Left cardiac atrium (tissue), 4 donors: ENCODE measurements at regions not wholly inside any gene's neighbourhood (a gene's known extent, or its start where the extent isn't known, plus 50 kb on each side); places are given as distances from the start of the nearest gene placed in this dataset.

Experiments used
- ATAC-seq, 2 donors: fragments of 200-7000 bp; cut with Tn5 transposase; one replicate each; pipeline ENCODE4 v1.9.1; 2020; ENCODE audit warnings: mild to moderate bottlenecking in 2 of 2, moderate library complexity in 2 of 2
- DNase-seq: peaks from one replicate; pipeline ENCODE4 v3.0.0-alpha.2; 2020
- intact Hi-C, 2 donors: fragments of 100-400 bp; cut with DNase I; formaldehyde crosslinking; loops; one replicate each; pipeline versions ENCODE4 v1.14.1 to v1.15.1; 2022 to 2023
- donor health status: DM: no; HTN: yes; CAD: no.
- donor health status: DM: no; HTN: yes; CAD: no; lungs with severe emphysema.
- donor health status: DM: yes; HTN: yes; CAD: no.
- donor health status: Dilated cardiomyopathy.

GRCh38 chr12:5251092-5251491 is 180.8 kb upstream of the NTF3 start:
- DNase-seq (no peak), ATAC-seq (no peak)

GRCh38 chr12:5251786-5252185 is 180.1 kb upstream of the NTF3 start:
- intact Hi-C loops, result no loop called here
- DNase-seq, result no peak
- no peak for ATAC-seq

More at GRCh38 chr12:5251092-5251491, 180.8 kb upstream of the NTF3 start:
- intact Hi-C loops, result no loop called here

GRCh38 chr12:5254703-5255102 is 177.2 kb upstream of the NTF3 start:
- peak in 1 of 2 donors; percentile 62 for ATAC-seq
- intact Hi-C loops, result no loop called here

GRCh38 chr12:5257763-5258495 is 174.0 kb upstream of the NTF3 start:
- ATAC-seq (no peak), DNase-seq (no peak)
- intact Hi-C loops, result no loop called here

More at GRCh38 chr12:5254703-5255102, 177.2 kb upstream of the NTF3 start:
- no peak for DNase-seq

GRCh38 chr12:5258498-5258897 is 173.4 kb upstream of the NTF3 start:
- ATAC-seq (peak; percentile 34 to 71), DNase-seq (peak; percentile 31)
- intact Hi-C loops, result no loop called here

- intact Hi-C loops, result no loop called here
- DNase-seq, result no peak
Observed at GRCh38 chr12:5258926-5259325, 173.0 kb upstream of the NTF3 start.

GRCh38 chr12:5259523-5259922 is 172.4 kb upstream of the NTF3 start:
- intact Hi-C loops, result no loop called here
- DNase-seq, result no peak
- no peak for ATAC-seq

More at GRCh38 chr12:5258926-5259325, 173.0 kb upstream of the NTF3 start:
- ATAC-seq, result no peak

- no peak for ATAC-seq
- intact Hi-C loops, result no loop called here
- no peak for DNase-seq
Observed at GRCh38 chr12:5260086-5260485, 171.8 kb upstream of the NTF3 start.

- no peak for ATAC-seq
- intact Hi-C loops, result no loop called here
- DNase-seq, result no peak
Observed at GRCh38 chr12:5260591-5261086, 171.3 kb upstream of the NTF3 start.

- ATAC-seq (peak in 1 of 2 donors; percentile 10), DNase-seq (no peak)
- intact Hi-C loops, result no loop called here
Observed at GRCh38 chr12:5262450-5262849, 169.5 kb upstream of the NTF3 start.

- intact Hi-C loops, result no loop called here
- no peak for DNase-seq
- no peak for ATAC-seq
Observed at GRCh38 chr12:5262885-5263284, 169.0 kb upstream of the NTF3 start.

GRCh38 chr12:5264006-5264405 is 167.9 kb upstream of the NTF3 start:
- ATAC-seq (no peak), DNase-seq (no peak)
- intact Hi-C loops, result no loop called here

- ATAC-seq, result no peak
- DNase-seq, result no peak
- intact Hi-C loops, result no loop called here
Observed at GRCh38 chr12:5267603-5268423, 164.1 kb upstream of the NTF3 start.

GRCh38 chr12:5268424-5269210 is 163.3 kb upstream of the NTF3 start:
- intact Hi-C loops, result no loop called here
- DNase-seq (no peak), ATAC-seq (no peak)

- DNase-seq, result no peak
- ATAC-seq, result no peak
- intact Hi-C loops, result no loop called here
Observed at GRCh38 chr12:5269846-5270245, 162.1 kb upstream of the NTF3 start.

GRCh38 chr12:5272018-5272785 is 159.7 kb upstream of the NTF3 start:
- no peak for ATAC-seq
- intact Hi-C loops, result no loop called here

GRCh38 chr12:5273709-5274108 is 158.2 kb upstream of the NTF3 start:
- no peak for ATAC-seq
- no peak for DNase-seq
- intact Hi-C loops, result no loop called here

More at GRCh38 chr12:5272018-5272785, 159.7 kb upstream of the NTF3 start:
- no peak for DNase-seq

- DNase-seq, result no peak
- intact Hi-C loops, result no loop called here
- ATAC-seq, result peak in 1 of 2 donors; percentile 67
Observed at GRCh38 chr12:5276327-5276880, 155.5 kb upstream of the NTF3 start.

- intact Hi-C loops, result no loop called here
- no peak for DNase-seq
- ATAC-seq, result no peak
Observed at GRCh38 chr12:5280086-5280485, 151.8 kb upstream of the NTF3 start.
